ENCODE measurements at regions not wholly inside any gene's neighbourhood (a gene's known extent, or its start where the extent isn't known, plus 50 kb on each side); places are given as distances from the start of the nearest gene placed in this dataset.
A peak's percentile ranks its signal among the peaks of the same experiment; 100 is the strongest.

DNA sequence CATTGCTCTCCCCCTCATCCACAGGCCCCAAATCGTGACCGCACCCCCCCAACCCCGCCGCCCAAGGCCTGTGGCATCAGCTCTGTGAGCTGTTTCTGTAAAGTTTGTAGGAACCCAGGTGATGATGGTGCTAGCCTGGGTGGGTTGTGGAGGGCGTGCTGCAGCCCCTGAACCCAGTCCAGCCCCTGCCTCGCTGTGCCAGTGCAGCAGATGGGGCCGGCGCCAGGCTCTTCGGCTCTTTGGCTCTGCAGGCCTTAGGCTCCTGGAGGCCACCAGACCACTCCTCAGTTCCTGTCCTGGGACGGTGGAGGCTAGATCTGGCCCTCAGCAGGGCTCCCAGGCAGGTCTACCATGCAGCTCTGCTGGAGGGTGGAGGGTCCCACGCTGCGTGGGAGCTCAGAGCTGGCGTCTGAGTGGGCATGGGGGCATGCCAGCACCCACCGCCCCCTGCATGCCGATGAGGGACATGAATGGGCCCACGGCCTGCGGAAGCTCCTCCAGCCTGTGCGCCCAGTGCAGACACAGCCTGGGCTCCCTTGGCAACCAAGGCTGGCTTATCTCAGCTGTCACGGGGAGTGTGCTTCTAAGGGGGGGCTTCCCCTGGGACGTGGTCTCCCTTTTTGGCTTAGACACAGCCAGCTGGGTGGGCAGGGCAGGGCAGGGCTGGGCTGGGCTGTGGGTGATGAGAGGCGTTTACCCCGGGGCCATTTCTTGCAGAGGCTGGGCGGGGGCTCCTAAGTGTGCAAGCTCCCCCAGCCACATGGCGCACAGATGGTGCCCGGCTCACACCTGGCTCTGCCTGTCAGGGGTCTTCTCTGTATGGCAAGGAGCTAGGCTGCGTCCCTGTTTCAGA, 1187.6 kb downstream of the BRD1 start:
- Histone ChIP-seq H3K9ac (ENCODE audit: low read depth, low read length, poor library complexity, severe bottlenecking) (no peak overlapping the region), H3K4me2 (ENCODE audit: low read depth, low read length, poor library complexity, severe bottlenecking) (no peak overlapping the region), H3K4me1 (ENCODE audit: insufficient read depth, low read length, poor library complexity, severe bottlenecking) (peaks cover 10% of the 10 kb centered on the region), H3F3A (ENCODE audit: low read depth) (no peaks in the 10 kb centered on the region), H3K9me3 (ENCODE audit: insufficient read depth, low read depth, low read length) (no peaks in the 10 kb centered on the region), H4K20me1 (ENCODE audit: insufficient read depth, low read length, poor library complexity, severe bottlenecking) (no peaks in the 10 kb centered on the region), H3K9me2 (replicated peaks; ENCODE audit: low read depth, low read length) (no peaks in the 10 kb centered on the region), H3K79me2 (ENCODE audit: insufficient read depth, low read length) (no peaks in the 10 kb centered on the region), H2AFZ (ENCODE audit: low read length) (no peak overlapping the region), H3K27me3 (ENCODE audit: insufficient read depth, low read length, poor library complexity, severe bottlenecking) (no peaks in the 10 kb centered on the region), H3K4me3 (ENCODE audit: low read length, poor library complexity, severe bottlenecking) (no peak overlapping the region), H3K36me3 (ENCODE audit: insufficient read depth, low read length) (no peaks in the 10 kb centered on the region)
- TF ChIP-seq EZH2phosphoT487 (IDR thresholded peaks at IDR 0.05; ENCODE audit: borderline replicate concordance), result no peak
- TF ChIP-seq, protein P1, sequence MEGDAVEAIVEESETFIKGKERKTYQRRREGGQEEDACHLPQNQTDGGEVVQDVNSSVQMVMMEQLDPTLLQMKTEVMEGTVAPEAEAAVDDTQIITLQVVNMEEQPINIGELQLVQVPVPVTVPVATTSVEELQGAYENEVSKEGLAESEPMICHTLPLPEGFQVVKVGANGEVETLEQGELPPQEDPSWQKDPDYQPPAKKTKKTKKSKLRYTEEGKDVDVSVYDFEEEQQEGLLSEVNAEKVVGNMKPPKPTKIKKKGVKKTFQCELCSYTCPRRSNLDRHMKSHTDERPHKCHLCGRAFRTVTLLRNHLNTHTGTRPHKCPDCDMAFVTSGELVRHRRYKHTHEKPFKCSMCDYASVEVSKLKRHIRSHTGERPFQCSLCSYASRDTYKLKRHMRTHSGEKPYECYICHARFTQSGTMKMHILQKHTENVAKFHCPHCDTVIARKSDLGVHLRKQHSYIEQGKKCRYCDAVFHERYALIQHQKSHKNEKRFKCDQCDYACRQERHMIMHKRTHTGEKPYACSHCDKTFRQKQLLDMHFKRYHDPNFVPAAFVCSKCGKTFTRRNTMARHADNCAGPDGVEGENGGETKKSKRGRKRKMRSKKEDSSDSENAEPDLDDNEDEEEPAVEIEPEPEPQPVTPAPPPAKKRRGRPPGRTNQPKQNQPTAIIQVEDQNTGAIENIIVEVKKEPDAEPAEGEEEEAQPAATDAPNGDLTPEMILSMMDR (conservative IDR thresholded peaks at IDR 0.05; ENCODE audit: low read length), result no peak

DNA sequence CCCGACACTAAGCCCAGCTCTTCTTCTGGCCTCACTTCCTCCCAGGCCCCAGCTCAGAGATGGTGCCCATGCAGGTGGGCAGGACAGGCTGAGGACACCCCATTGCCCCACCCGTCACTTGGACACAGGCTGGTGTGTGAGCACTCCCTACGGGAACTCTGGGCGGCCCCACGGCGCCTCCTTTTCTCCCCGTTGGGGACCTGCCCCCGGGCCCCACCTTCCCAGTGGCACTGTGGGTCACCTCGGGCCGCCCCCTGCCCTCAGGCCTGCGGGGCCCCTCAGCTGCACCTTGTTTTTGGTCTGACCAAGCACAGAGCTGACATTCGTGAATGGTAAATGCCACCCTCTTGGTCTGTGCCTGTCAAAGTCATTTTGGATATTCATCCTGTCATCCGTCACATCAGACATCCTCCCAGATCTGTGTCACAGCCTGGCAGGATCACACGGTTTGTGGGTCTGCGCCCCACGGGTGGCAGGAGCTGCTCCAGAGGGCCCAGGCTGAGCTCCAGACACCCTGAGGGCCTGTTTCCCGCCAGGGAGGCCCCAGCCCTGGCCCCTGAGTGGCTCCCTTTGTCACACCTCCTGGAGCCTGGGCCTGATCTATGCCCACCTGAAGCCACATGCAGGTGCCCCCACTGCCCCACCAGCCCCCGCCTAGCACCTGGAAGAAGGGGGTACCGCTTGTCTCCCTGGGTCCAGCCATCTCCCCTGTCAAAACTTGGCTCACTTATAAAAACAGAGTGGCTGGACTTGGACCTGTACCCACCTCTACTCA, 1188.5 kb downstream of the BRD1 start:
- no peak overlapping the region for H3K4me3 ChIP-seq (ENCODE audit: low read length, poor library complexity, severe bottlenecking)
- no peaks in the 10 kb centered on the region for H3K27me3 ChIP-seq (ENCODE audit: insufficient read depth, low read length, poor library complexity, severe bottlenecking)
- peaks cover 11% of the 10 kb centered on the region for H3K4me1 ChIP-seq (ENCODE audit: insufficient read depth, low read length, poor library complexity, severe bottlenecking)
- H3K4me2 ChIP-seq (ENCODE audit: low read depth, low read length, poor library complexity, severe bottlenecking), result no peak overlapping the region
- no peak for TF ChIP-seq EZH2phosphoT487 (IDR thresholded peaks at IDR 0.05; ENCODE audit: borderline replicate concordance)
- TF ChIP-seq, protein P1 (conservative IDR thresholded peaks at IDR 0.05; ENCODE audit: low read length), result no peak
- H3K36me3 ChIP-seq (ENCODE audit: insufficient read depth, low read length), result no peaks in the 10 kb centered on the region
- H4K20me1 ChIP-seq (ENCODE audit: insufficient read depth, low read length, poor library complexity, severe bottlenecking), result no peaks in the 10 kb centered on the region
- H3K79me2 ChIP-seq (ENCODE audit: insufficient read depth, low read length), result no peaks in the 10 kb centered on the region
- no peaks in the 10 kb centered on the region for H3K9me3 ChIP-seq (ENCODE audit: insufficient read depth, low read depth, low read length)
- no peaks in the 10 kb centered on the region for H3K9me2 ChIP-seq (replicated peaks; ENCODE audit: low read depth, low read length)
- no peak overlapping the region for H3K9ac ChIP-seq (ENCODE audit: low read depth, low read length, poor library complexity, severe bottlenecking)
- no peaks in the 10 kb centered on the region for H3F3A ChIP-seq (ENCODE audit: low read depth)
- no peak overlapping the region for H2AFZ ChIP-seq (ENCODE audit: low read length)

DNA sequence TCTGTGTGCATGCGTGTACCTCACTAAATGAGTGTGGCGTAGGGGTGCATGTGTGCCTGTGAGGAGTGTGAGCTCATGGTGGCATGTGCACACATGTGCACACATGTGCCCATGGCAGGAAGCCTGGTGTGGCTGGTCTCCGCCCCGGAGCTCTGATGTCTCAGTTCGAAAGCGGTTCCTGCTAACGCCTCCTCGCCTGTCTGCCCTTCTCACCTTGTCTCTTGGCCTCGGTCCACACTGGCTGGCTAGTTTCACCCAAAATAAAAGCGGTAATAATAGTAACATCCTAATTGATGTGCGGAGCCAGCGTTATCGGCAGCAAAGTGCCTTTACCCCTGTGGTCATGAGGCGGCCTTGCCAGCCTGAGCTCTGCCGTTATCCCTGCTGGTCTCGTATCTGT, 1190.4 kb downstream of the BRD1 start:
- Histone ChIP-seq H3K79me2 (ENCODE audit: insufficient read depth, low read length) (no peaks in the 10 kb centered on the region), H3K9ac (ENCODE audit: low read depth, low read length, poor library complexity, severe bottlenecking) (peak overlapping the region; percentile 41), H3K9me3 (ENCODE audit: insufficient read depth, low read depth, low read length) (no peaks in the 10 kb centered on the region), H3K9me2 (replicated peaks; ENCODE audit: low read depth, low read length) (no peaks in the 10 kb centered on the region), H3K36me3 (ENCODE audit: insufficient read depth, low read length) (no peaks in the 10 kb centered on the region), H3K4me1 (ENCODE audit: insufficient read depth, low read length, poor library complexity, severe bottlenecking) (peaks cover 7% of the 10 kb centered on the region), H3K4me3 (ENCODE audit: low read length, poor library complexity, severe bottlenecking) (no peak overlapping the region), H3F3A (ENCODE audit: low read depth) (no peaks in the 10 kb centered on the region), H3K4me2 (ENCODE audit: low read depth, low read length, poor library complexity, severe bottlenecking) (no peak overlapping the region), H4K20me1 (ENCODE audit: insufficient read depth, low read length, poor library complexity, severe bottlenecking) (no peaks in the 10 kb centered on the region), H2AFZ (ENCODE audit: low read length) (no peak overlapping the region), H3K27me3 (ENCODE audit: insufficient read depth, low read length, poor library complexity, severe bottlenecking) (no peaks in the 10 kb centered on the region)
- TF ChIP-seq EZH2phosphoT487 (IDR thresholded peaks at IDR 0.05; ENCODE audit: borderline replicate concordance), result no peak
- TF ChIP-seq, protein P1 (conservative IDR thresholded peaks at IDR 0.05; ENCODE audit: low read length), result no peak
